HEK293 (cell line): ENCODE measurements at regions not wholly inside any gene's neighbourhood (a gene's known extent, or its start where the extent isn't known, plus 50 kb on each side); places are given as distances from the start of the nearest gene placed in this dataset.

Experiments used
- AEBP2 ChIP-seq: fragments of 450-650 bp; formaldehyde crosslinking; IDR thresholded peaks from 2 replicates; pipeline ENCODE4 v1.5.1; 2016; ENCODE audit warnings: missing biosample characterization, missing genetic modification characterization, borderline replicate concordance
- CTCF ChIP-seq: fragments of 450-650 bp; formaldehyde crosslinking; IDR thresholded peaks from 2 replicates; pipeline ENCODE4 v1.5.1; 2016; ENCODE audit warnings: missing biosample characterization, missing genetic modification characterization
- REST ChIP-seq: fragments of 450-650 bp; formaldehyde crosslinking; IDR thresholded peaks from 2 replicates; pipeline ENCODE4 v1.5.1; 2016; ENCODE audit warnings: missing biosample characterization, missing genetic modification characterization
- SETDB1 ChIP-seq: IDR thresholded peaks from one replicate; pipeline ENCODE4 v1.6.1; 2017; ENCODE audit warnings: mild to moderate bottlenecking, low read length, moderate library complexity, mixed read lengths; ENCODE audit not compliant: insufficient read length
- YY1 ChIP-seq: fragments of 450-650 bp; formaldehyde crosslinking; IDR thresholded peaks from 2 replicates; pipeline ENCODE4 v1.5.1; 2018; ENCODE audit warnings: missing biosample characterization, missing genetic modification characterization
- YY2 ChIP-seq: fragments of 450-650 bp; formaldehyde crosslinking; IDR thresholded peaks from 2 replicates; pipeline ENCODE4 v1.5.1; 2016; ENCODE audit warnings: missing biosample characterization, missing genetic modification characterization
- ZBTB7A ChIP-seq: fragments of 450-650 bp; formaldehyde crosslinking; IDR thresholded peaks from 2 replicates; pipeline ENCODE4 v1.5.1; 2016; ENCODE audit warnings: low read depth, missing biosample characterization, missing genetic modification characterization
- ZFP37 ChIP-seq: fragments of 450-650 bp; formaldehyde crosslinking; IDR thresholded peaks from 2 replicates; pipeline ENCODE4 v1.5.1; 2016; ENCODE audit warnings: missing biosample characterization, missing genetic modification characterization
- ZNF114 ChIP-seq: fragments of 450-650 bp; formaldehyde crosslinking; IDR thresholded peaks from 2 replicates; pipeline ENCODE4 v1.5.0; 2017; ENCODE audit warnings: missing biosample characterization, missing genetic modification characterization
- ZNF121 ChIP-seq: fragments of 450-650 bp; formaldehyde crosslinking; IDR thresholded peaks from 2 replicates; pipeline ENCODE4 v1.5.1; 2016; ENCODE audit warnings: missing biosample characterization, missing genetic modification characterization
- ZNF174 ChIP-seq: fragments of 450-650 bp; formaldehyde crosslinking; IDR thresholded peaks from 2 replicates; pipeline ENCODE4 v1.5.0; 2017; ENCODE audit warnings: missing biosample characterization, mild to moderate bottlenecking, missing genetic modification characterization
- ZNF23 ChIP-seq: fragments of 450-650 bp; formaldehyde crosslinking; IDR thresholded peaks from 2 replicates; pipeline ENCODE4 v1.5.1; 2016; ENCODE audit warnings: missing biosample characterization, missing genetic modification characterization, borderline replicate concordance

GRCh38 chr22:46092011-46092410, 58.3 kb upstream of the PPARA start:
- no peak for TF ChIP-seq ZNF121 (tag by site-specific recombination)
- TF ChIP-seq CTCF (tag by site-specific recombination) = no peak
- no peak for TF ChIP-seq REST (tag by site-specific recombination)
- TF ChIP-seq AEBP2 (tag by site-specific recombination) = no peak
- TF ChIP-seq SETDB1 = no peak
- TF ChIP-seq ZNF23 = no peak
- no peak for TF ChIP-seq YY2 (tag by site-specific recombination)
- TF ChIP-seq ZNF114 (tag by site-specific recombination) = no peak
- no peak for TF ChIP-seq YY1 (tag by site-specific recombination)
- TF ChIP-seq ZFP37 (tag by site-specific recombination) = no peak
- TF ChIP-seq ZNF174 (tag by site-specific recombination) = no peak
- no peak for TF ChIP-seq ZBTB7A (tag by site-specific recombination)
